ENCODE measurements at regions not wholly inside any gene's neighbourhood (a gene's known extent, or its start where the extent isn't known, plus 50 kb on each side); places are given as distances from the start of the nearest gene placed in this dataset.

DNA sequence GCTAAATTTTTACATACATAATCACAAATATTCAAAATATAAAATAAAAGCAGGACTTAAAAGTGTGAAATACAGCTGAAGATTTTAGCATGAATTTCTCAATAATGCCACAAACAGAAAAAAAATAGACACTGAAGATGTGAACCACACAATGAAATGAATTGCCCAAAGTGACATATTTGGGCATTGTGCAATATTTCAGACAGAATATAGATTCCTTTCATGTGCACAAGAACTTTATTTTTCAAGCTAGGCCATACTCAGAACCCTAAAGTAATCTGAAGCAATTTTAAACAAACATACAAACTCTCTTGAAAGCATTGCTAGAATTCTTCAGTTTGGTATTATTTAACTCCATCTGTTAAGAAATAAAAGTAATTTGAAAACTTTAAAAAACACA, 764.1 kb downstream of the STIM2 start (continued):
- TF ChIP-seq, protein P1, sequence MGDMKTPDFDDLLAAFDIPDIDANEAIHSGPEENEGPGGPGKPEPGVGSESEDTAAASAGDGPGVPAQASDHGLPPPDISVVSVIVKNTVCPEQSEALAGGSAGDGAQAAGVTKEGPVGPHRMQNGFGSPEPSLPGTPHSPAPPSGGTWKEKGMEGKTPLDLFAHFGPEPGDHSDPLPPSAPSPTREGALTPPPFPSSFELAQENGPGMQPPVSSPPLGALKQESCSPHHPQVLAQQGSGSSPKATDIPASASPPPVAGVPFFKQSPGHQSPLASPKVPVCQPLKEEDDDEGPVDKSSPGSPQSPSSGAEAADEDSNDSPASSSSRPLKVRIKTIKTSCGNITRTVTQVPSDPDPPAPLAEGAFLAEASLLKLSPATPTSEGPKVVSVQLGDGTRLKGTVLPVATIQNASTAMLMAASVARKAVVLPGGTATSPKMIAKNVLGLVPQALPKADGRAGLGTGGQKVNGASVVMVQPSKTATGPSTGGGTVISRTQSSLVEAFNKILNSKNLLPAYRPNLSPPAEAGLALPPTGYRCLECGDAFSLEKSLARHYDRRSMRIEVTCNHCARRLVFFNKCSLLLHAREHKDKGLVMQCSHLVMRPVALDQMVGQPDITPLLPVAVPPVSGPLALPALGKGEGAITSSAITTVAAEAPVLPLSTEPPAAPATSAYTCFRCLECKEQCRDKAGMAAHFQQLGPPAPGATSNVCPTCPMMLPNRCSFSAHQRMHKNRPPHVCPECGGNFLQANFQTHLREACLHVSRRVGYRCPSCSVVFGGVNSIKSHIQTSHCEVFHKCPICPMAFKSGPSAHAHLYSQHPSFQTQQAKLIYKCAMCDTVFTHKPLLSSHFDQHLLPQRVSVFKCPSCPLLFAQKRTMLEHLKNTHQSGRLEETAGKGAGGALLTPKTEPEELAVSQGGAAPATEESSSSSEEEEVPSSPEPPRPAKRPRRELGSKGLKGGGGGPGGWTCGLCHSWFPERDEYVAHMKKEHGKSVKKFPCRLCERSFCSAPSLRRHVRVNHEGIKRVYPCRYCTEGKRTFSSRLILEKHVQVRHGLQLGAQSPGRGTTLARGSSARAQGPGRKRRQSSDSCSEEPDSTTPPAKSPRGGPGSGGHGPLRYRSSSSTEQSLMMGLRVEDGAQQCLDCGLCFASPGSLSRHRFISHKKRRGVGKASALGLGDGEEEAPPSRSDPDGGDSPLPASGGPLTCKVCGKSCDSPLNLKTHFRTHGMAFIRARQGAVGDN (IDR thresholded peaks at IDR 0.05): no peak
- TF ChIP-seq BACH1 (IDR thresholded peaks at IDR 0.05; ENCODE audit: borderline replicate concordance) (no peak), ZNF622 (IDR thresholded peaks at IDR 0.05) (no peak), RAD21 (IDR thresholded peaks at IDR 0.05; ENCODE audit: insufficient read depth, low read depth, low read length) (no peak)
- TF ChIP-seq, protein P2, sequence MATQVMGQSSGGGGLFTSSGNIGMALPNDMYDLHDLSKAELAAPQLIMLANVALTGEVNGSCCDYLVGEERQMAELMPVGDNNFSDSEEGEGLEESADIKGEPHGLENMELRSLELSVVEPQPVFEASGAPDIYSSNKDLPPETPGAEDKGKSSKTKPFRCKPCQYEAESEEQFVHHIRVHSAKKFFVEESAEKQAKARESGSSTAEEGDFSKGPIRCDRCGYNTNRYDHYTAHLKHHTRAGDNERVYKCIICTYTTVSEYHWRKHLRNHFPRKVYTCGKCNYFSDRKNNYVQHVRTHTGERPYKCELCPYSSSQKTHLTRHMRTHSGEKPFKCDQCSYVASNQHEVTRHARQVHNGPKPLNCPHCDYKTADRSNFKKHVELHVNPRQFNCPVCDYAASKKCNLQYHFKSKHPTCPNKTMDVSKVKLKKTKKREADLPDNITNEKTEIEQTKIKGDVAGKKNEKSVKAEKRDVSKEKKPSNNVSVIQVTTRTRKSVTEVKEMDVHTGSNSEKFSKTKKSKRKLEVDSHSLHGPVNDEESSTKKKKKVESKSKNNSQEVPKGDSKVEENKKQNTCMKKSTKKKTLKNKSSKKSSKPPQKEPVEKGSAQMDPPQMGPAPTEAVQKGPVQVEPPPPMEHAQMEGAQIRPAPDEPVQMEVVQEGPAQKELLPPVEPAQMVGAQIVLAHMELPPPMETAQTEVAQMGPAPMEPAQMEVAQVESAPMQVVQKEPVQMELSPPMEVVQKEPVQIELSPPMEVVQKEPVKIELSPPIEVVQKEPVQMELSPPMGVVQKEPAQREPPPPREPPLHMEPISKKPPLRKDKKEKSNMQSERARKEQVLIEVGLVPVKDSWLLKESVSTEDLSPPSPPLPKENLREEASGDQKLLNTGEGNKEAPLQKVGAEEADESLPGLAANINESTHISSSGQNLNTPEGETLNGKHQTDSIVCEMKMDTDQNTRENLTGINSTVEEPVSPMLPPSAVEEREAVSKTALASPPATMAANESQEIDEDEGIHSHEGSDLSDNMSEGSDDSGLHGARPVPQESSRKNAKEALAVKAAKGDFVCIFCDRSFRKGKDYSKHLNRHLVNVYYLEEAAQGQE (IDR thresholded peaks at IDR 0.05; ENCODE audit: low read depth, low read length): no peak

DNA sequence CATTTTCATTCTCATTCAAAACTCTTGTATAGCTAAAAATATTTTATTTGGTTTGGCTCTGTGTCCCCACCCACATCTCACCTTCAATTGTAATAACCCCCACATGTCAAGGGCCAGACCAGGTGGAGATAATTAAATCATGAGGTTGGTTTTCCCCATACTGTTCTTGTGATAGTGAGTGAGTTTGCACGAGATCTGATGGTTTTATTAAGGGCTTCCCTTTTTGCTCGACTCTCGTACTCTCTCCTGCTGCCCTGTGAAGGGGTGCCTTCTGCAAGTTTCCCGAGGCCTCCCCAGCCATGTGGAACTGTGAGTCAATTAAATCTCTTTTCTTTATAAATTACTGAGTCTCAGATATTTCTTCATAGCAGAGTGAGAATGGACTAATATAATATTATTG, 768.0 kb downstream of the STIM2 start:
- intact Hi-C loops (cut with micrococcal nuclease; ENCODE audit: unreplicated experiment) (no loop called here), in situ Hi-C loops (cut with MboI) (no loop called here)
- peak in 1 of 2 experiments; percentile 55; a peak in 2 of 4 replicates for TF ChIP-seq BHLHE40 (IDR thresholded peaks at IDR 0.05; ENCODE audit: borderline replicate concordance in 1 of 2, low read depth in 2 of 2, low read length in 1 of 2)
- no peak for TF ChIP-seq IKZF2 (IDR thresholded peaks at IDR 0.05)
- TF ChIP-seq, protein P3, sequence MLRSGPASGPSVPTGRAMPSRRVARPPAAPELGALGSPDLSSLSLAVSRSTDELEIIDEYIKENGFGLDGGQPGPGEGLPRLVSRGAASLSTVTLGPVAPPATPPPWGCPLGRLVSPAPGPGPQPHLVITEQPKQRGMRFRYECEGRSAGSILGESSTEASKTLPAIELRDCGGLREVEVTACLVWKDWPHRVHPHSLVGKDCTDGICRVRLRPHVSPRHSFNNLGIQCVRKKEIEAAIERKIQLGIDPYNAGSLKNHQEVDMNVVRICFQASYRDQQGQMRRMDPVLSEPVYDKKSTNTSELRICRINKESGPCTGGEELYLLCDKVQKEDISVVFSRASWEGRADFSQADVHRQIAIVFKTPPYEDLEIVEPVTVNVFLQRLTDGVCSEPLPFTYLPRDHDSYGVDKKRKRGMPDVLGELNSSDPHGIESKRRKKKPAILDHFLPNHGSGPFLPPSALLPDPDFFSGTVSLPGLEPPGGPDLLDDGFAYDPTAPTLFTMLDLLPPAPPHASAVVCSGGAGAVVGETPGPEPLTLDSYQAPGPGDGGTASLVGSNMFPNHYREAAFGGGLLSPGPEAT (IDR thresholded peaks at IDR 0.05; ENCODE audit: low read depth): peak; percentile 37; the same call in 1 of the 2 replicates
- FAIRE-seq (no peak), DNase-seq (ENCODE audit: low read depth, low spot score) (no peak), ATAC-seq (peak; percentile 60)
- BruUV-seq (replicated peaks): no TSS peak
- no peaks in the 10 kb centered on the region for H3K36me3 ChIP-seq (ENCODE audit: control insufficient read depth in 2 of 2, insufficient read depth in 2 of 2, low read length in 1 of 2)
- H3K9ac ChIP-seq (ENCODE audit: control insufficient read depth, insufficient read depth, low read length): no peak overlapping the region
- CTCF ChIA-PET: no interaction called here
- POLR2A ChIA-PET: no interaction called here
- no peaks in the 10 kb centered on the region for H3K79me2 ChIP-seq (ENCODE audit: control insufficient read depth, insufficient read depth, low read length)
- no peaks in the 10 kb centered on the region for H3K9me3 ChIP-seq (replicated peaks; ENCODE audit: control insufficient read depth, insufficient read depth, low read length)
- SMC1A ChIA-PET (ENCODE audit: uncharacterized antibody, unreplicated experiment): no interaction called here
- no peaks in the 10 kb centered on the region for H3K4me1 ChIP-seq (ENCODE audit: control insufficient read depth, insufficient read depth, low read length)
- H3K27ac ChIP-seq (ENCODE audit: control insufficient read depth, insufficient read depth): no peak overlapping the region
- no peaks in the 10 kb centered on the region for H3K27me3 ChIP-seq (replicated peaks in 1 of 2; ENCODE audit: control insufficient read depth in 2 of 2, insufficient read depth in 2 of 2, low read length in 1 of 2)
- WGBS (ENCODE audit: insufficient coverage, insufficient replicate concordance, low lambda C conversion rate, missing lambda C conversion rate): 0% methylated on average over 4 of the region's 4 CpGs
- RAD21 ChIA-PET (ENCODE audit: unreplicated experiment): no interaction called here
- no peak overlapping the region for H3K4me2 ChIP-seq (ENCODE audit: control insufficient read depth, insufficient read depth)
- no peak overlapping the region for H2AFZ ChIP-seq (ENCODE audit: control insufficient read depth, low read depth, low read length)
- no peaks in the 10 kb centered on the region for H4K20me1 ChIP-seq (ENCODE audit: control insufficient read depth, insufficient read depth)
- H3K4me3 ChIP-seq: no peak overlapping the region

Measured in GM12878 (cell line).